Anterior cingulate cortex (tissue), 58 donors: ENCODE measurements at regions not wholly inside any gene's neighbourhood (a gene's known extent, or its start where the extent isn't known, plus 50 kb on each side); places are given as distances from the start of the nearest gene placed in this dataset.

Experiments
- DNase-seq, 58 donors: peaks; one replicate each; lab custom pipeline; 2025; lab: John Stamatoyannopoulos, UW

GRCh38 chr1:78415165-78415564 is 75.6 kb upstream of the PTGFR start:
- no peak for DNase-seq

GRCh38 chr1:78419309-78419708 is 71.5 kb upstream of the PTGFR start:
- DNase-seq: no peak

DNA sequence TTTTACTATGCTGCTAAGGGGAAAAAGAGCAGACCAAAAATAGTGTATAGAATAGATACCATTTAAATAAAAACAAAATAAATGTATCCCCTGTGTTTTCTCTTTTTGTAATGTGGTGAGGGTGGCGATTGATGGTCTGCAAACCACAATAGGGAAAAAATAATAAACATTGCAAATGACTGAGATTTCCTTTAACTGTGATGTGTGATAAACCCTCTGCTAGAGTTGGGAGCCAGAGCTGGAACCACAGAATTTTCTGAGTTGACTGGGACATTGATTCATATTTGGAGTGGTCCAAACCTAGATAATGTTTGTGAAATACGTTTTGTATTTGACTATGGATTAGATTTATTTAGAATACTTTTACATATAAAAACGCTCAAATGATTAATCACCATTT is 70.6 kb upstream of the PTGFR start:
- DNase-seq: no peak

DNA sequence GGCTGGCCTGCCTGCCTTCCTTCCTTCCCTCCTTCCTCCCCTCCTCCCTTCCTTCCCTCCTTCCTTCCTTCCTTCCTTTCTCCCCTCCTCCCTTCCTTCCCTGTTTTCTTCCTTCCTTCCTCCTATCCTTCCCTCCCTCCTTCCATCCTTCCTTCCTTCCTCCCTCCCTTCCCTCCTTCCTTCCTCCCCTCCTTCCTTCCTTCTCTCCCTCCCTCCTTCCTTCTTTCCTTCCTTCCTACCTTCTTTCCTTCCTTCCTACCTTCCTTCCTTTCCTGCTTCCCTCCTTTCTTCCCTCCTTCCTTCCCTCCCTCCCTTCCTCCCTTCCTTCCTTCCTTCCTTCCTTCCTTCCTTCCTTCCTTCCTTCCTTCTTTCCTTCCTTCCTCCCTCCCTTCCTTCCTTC is 70.1 kb upstream of the PTGFR start:
- no peak for DNase-seq

DNA sequence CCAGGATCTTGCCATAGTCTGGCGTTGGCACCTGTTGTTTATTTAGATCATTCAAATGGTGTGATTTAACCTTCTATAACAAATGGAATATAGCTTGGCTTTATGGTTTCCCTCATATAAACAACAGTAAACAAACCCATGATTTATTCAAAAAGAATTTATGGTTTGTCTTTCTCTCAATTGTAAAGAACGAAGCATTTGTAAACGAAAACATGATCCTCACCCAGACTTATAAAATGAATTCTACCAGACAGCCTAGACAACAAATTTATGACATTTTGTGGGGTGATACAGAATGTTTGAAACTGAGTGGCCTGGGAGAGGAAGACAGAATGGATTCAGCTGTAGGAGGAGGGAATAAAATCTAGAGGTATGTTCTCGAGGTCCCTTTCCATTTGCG is 66.1 kb upstream of the PTGFR start:
- no peak for DNase-seq

GRCh38 chr1:78426408-78426807 is 64.4 kb upstream of the PTGFR start:
- DNase-seq: no peak

GRCh38 chr1:78427506-78427905 is 63.3 kb upstream of the PTGFR start:
- no peak for DNase-seq

- DNase-seq: no peak
Observed at GRCh38 chr1:78432016-78432415, 58.8 kb upstream of the PTGFR start.

- DNase-seq: no peak
Observed at GRCh38 chr1:78434351-78434750, 56.4 kb upstream of the PTGFR start.

- DNase-seq: no peak
Observed at GRCh38 chr1:78436961-78437360, 53.8 kb upstream of the PTGFR start.

GRCh38 chr1:78437396-78437795 is 53.4 kb upstream of the PTGFR start:
- no peak for DNase-seq

- no peak for DNase-seq
Observed at GRCh38 chr1:78437941-78438340, 52.8 kb upstream of the PTGFR start.

GRCh38 chr1:78440381-78440793 is 50.4 kb upstream of the PTGFR start:
- DNase-seq: no peak
